HepG2 (cell line): ENCODE measurements at regions not wholly inside any gene's neighbourhood (a gene's known extent, or its start where the extent isn't known, plus 50 kb on each side); places are given as distances from the start of the nearest gene placed in this dataset.

ENCODE experiments used
- ATAC-seq: fragments of 200-7000 bp; cut with Tn5 transposase; 3 replicates; pipeline ENCODE4 v1.9.1; 2020; ENCODE audit warnings: mild to moderate bottlenecking, moderate library complexity
- BruUV-seq: library from RNA; stranded (reverse); fragments of 400-500 nt; replicated peaks from 2 replicates; lab custom pipeline; 2021; lab: Mats Ljungman, UMichigan
- CTCF ChIA-PET: fragments of 300-600 bp; formaldehyde crosslinking; extraction: SDS; loops from one replicate; lab custom pipeline; 2021; ENCODE audit warnings: low total read pairs, inconsistent platforms, low intra/inter-chr PET ratio; lab: Yijun Ruan, JAX
- POLR2A ChIA-PET: fragments of 350-600 bp; sonication (Branson Sonifier 250); formaldehyde crosslinking; loops from one replicate; lab custom pipeline; 2020; ENCODE audit warnings: antibody characterized with exemption, inconsistent platforms; lab: Yijun Ruan, JAX
- DNase-seq: peaks from one replicate; pipeline ENCODE4 v3.0.0-alpha.2; 2015; ENCODE audit warnings: low spot score
- FAIRE-seq: peaks from 3 replicates; lab custom pipeline; 2011; peaks lifted over from hg19 to GRCh38; lab: Jason Lieb, UNC
- H2AFZ ChIP-seq: one replicate; pipeline ENCODE4 v1.6.1; 2011; ENCODE audit warnings: low read length, inconsistent platforms
- H3K27ac ChIP-seq: fragments of 300-600 bp; 3 replicates; pipeline ENCODE4 v1.8.0; 2011; ENCODE audit warnings: mixed run types, mild to moderate bottlenecking, mixed read lengths, low read length, inconsistent platforms; ENCODE audit not compliant: insufficient read depth; ENCODE audit errors: extremely low read length
- H3K27me3 ChIP-seq, 2 experiments: fragments of 200-600 bp in 1 of 2; 2 replicates in 1 of 2; 3 replicates in 1 of 2; pipeline versions ENCODE4 v1.6.0 to v1.8.0; 2011; ENCODE audit warnings: low read length in 2 of 2, mild to moderate bottlenecking in 2 of 2, moderate library complexity in 2 of 2, inconsistent platforms in 1 of 2; ENCODE audit not compliant: insufficient read depth in 2 of 2, control insufficient read depth in 1 of 2
- H3K36me3 ChIP-seq, 2 experiments: fragments of 200-600 bp in 1 of 2; replicated peaks in 1 of 2; 2 replicates in 1 of 2; 3 replicates in 1 of 2; pipeline versions ENCODE4 v1.5.1 to v1.8.0; 2011; ENCODE audit warnings: low read length in 2 of 2, inconsistent platforms in 1 of 2; ENCODE audit not compliant: insufficient read depth in 2 of 2, control insufficient read depth in 1 of 2
- H3K4me1 ChIP-seq: 2 replicates; pipeline ENCODE4 v1.5.1; 2012; ENCODE audit warnings: low read length, inconsistent platforms; ENCODE audit not compliant: insufficient read depth
- H3K4me2 ChIP-seq: 2 replicates; pipeline ENCODE4 v1.6.0; 2011; ENCODE audit warnings: low read depth, low read length, inconsistent platforms
- H3K4me3 ChIP-seq, 3 experiments: fragments of 200-600 bp in 1 of 3; sonication (generic), shearing (Covaris generic) in 1 of 3; replicated peaks in 1 of 3; 2 replicates each; pipeline ENCODE4 v1.5.1; 2011 to 2016; ENCODE audit warnings: low read length in 3 of 3, inconsistent platforms in 2 of 3, low read depth in 2 of 3, mild to moderate bottlenecking in 2 of 3, control low read depth in 1 of 3, mixed read lengths in 1 of 3; ENCODE audit not compliant: insufficient read depth in 1 of 3
- H3K79me2 ChIP-seq: one replicate; pipeline ENCODE4 v1.6.1; 2011; ENCODE audit warnings: low read length, inconsistent platforms; ENCODE audit not compliant: insufficient read depth
- H3K9ac ChIP-seq: 2 replicates; pipeline ENCODE4 v1.6.0; 2011; ENCODE audit warnings: mild to moderate bottlenecking, low read depth, low read length, inconsistent platforms; ENCODE audit not compliant: insufficient read depth
- H3K9me3 ChIP-seq: 2 replicates; pipeline ENCODE4 v1.5.1; 2012; ENCODE audit warnings: mild to moderate bottlenecking, low read length
- H4K20me1 ChIP-seq: 2 replicates; pipeline ENCODE4 v1.6.0; 2011; ENCODE audit warnings: inconsistent platforms, mild to moderate bottlenecking, low read length, moderate library complexity; ENCODE audit not compliant: insufficient read depth
- CTCF ChIP-seq: sonication (generic); formaldehyde crosslinking; IDR thresholded peaks from 2 replicates; pipeline ENCODE4 v1.5.0; 2020; ENCODE audit warnings: mild to moderate bottlenecking, missing genetic modification reagents, moderate library complexity
- JUND ChIP-seq: sonication (generic); formaldehyde crosslinking; IDR thresholded peaks from 2 replicates; pipeline ENCODE4 v1.8.0; 2022; ENCODE audit warnings: mild to moderate bottlenecking, missing genetic modification reagents
- KAT2B ChIP-seq: fragments of 150-350 bp; IDR thresholded peaks from 2 replicates; pipeline ENCODE4 v1.6.1; 2014; ENCODE audit warnings: low read depth, low read length, borderline replicate concordance
- MAZ ChIP-seq, 2 experiments: sonication (generic) in 1 of 2; formaldehyde crosslinking in 1 of 2; IDR thresholded peaks; 2 replicates each; pipeline versions ENCODE4 v1.5.0 to v1.6.1; 2012 to 2020; ENCODE audit warnings: low read depth in 2 of 2, mild to moderate bottlenecking in 2 of 2, borderline replicate concordance in 1 of 2, improper control_type of control experiment in 1 of 2, low read length in 1 of 2, missing genetic modification reagents in 1 of 2, moderate library complexity in 1 of 2
- MTF2 ChIP-seq: sonication (generic); formaldehyde crosslinking; IDR thresholded peaks from 2 replicates; pipeline ENCODE4 v1.5.0; 2020; ENCODE audit warnings: missing genetic modification reagents, borderline replicate concordance
- NR3C1 ChIP-seq: sonication (generic); formaldehyde crosslinking; IDR thresholded peaks from 2 replicates; pipeline ENCODE4 v1.4.0; 2020; ENCODE audit warnings: missing genetic modification reagents
- PHB2 ChIP-seq: fragments of 450-650 bp; IDR thresholded peaks from 2 replicates; pipeline ENCODE4 v1.6.1; 2018; ENCODE audit not compliant: partially characterized antibody
- RAD21 ChIP-seq: fragments of 450-650 bp; formaldehyde crosslinking; IDR thresholded peaks from 2 replicates; pipeline ENCODE4 v1.5.0; 2020; ENCODE audit warnings: mild to moderate bottlenecking
- SNAPC2 ChIP-seq: sonication (generic); formaldehyde crosslinking; IDR thresholded peaks from 2 replicates; pipeline ENCODE4 v1.8.1; 2022; ENCODE audit warnings: mild to moderate bottlenecking, missing genetic modification reagents
- SP140L ChIP-seq: sonication (generic); formaldehyde crosslinking; IDR thresholded peaks from 2 replicates; pipeline ENCODE4 v1.4.0; 2020; ENCODE audit warnings: missing genetic modification reagents, borderline replicate concordance
- XRCC5 ChIP-seq: fragments of 200-400 bp; formaldehyde crosslinking; optimal IDR thresholded peaks from 2 replicates; pipeline ENCODE3; 2017; ENCODE audit warnings: mild to moderate bottlenecking, low read length
- ZMYM4 ChIP-seq: sonication (generic); formaldehyde crosslinking; IDR thresholded peaks from 2 replicates; pipeline ENCODE4 v1.8.1; 2023; ENCODE audit warnings: mild to moderate bottlenecking, missing genetic modification reagents
- ZNF101 ChIP-seq: sonication (generic); formaldehyde crosslinking; IDR thresholded peaks from 2 replicates; pipeline ENCODE4 v1.4.0; 2020; ENCODE audit warnings: mild to moderate bottlenecking, low read depth, missing genetic modification reagents, borderline replicate concordance
- ZNF180 ChIP-seq: sonication (generic); formaldehyde crosslinking; IDR thresholded peaks from 2 replicates; pipeline ENCODE4 v1.4.0; 2020; ENCODE audit warnings: low read depth, missing genetic modification reagents, borderline replicate concordance
- ZNF503 ChIP-seq: sonication (generic); formaldehyde crosslinking; IDR thresholded peaks from 2 replicates; pipeline ENCODE4 v1.4.0; 2020; ENCODE audit warnings: missing genetic modification reagents
- ZNF616 ChIP-seq: sonication (generic); formaldehyde crosslinking; IDR thresholded peaks from 2 replicates; pipeline ENCODE4 v1.5.0; 2020; ENCODE audit warnings: low read depth, mild to moderate bottlenecking, missing genetic modification reagents
- ZSCAN22 ChIP-seq: sonication (generic); formaldehyde crosslinking; IDR thresholded peaks from 2 replicates; pipeline ENCODE4 v1.4.0; 2020; ENCODE audit warnings: mild to moderate bottlenecking, missing genetic modification reagents
- whole genome bisulfite sequencing: methylation state at CpG from one replicate; pipeline ENCODE4 v1.1.6; 2017; ENCODE audit warnings: low lambda C conversion rate; 5-methylcytosine and 5-hydroxymethylcytosine counted together
- in situ Hi-C: cut with HindIII; loops from 2 replicates; pipeline ENCODE4 v1.10.0; 2017; ENCODE audit warnings: low pct_unique_long_range_greater_than_20kb; ENCODE audit not compliant: extremely low pct_ligation_motif_present
- intact Hi-C: fragments of 100-400 bp; cut with micrococcal nuclease; formaldehyde crosslinking; loops from one replicate; pipeline ENCODE4 v1.10.0; 2022; ENCODE audit not compliant: unreplicated experiment
- TF ChIP-seq, protein P1 (sequence below): IDR thresholded peaks from 2 replicates; pipeline ENCODE4 v1.6.1; 2016

DNA sequence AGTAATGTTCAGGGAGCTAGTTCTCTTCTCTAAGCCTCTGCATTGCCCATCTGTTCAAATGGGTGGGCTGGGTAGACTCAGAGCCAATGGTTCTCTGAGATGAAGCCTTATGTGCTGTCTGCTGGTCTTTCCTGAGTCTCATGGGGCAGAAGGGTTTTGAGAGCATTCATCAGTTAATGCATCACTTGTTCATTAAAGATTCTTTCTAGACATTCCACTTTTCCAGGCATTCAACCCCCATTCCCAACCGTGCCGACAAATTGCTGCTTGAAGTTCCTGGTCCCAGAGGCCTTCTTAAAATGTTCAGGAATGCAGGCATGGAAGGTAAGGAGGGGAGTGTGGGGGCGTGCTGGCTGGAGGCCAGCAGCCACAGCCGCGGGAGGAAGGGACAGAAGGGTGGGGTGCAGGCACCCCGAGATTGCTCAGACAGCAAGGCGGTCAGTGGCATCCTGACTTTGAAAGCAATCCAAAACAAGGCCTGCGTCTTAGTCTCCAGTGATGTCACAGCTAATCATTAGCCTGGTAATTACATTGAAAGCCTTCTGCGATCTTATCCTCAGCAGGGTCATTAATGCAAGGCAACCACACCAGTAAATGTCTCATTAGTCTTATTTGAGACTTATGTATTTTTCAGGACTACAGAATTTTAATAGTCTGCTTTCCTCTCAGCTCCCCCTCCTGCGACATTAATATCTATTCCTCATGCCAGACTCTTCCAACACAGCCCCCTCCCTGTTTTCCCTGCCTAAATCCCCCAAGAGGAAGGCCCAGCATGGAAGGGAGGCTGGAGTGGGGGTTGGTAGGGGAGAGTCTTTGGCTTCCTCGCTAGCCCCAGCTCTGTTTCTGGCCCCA, 328.8 kb downstream of the MIAT start:
- no peaks in the 10 kb centered on the region for H3K9me3 ChIP-seq
- FAIRE-seq: no peak
- CTCF ChIA-PET: no interaction called here

DNA sequence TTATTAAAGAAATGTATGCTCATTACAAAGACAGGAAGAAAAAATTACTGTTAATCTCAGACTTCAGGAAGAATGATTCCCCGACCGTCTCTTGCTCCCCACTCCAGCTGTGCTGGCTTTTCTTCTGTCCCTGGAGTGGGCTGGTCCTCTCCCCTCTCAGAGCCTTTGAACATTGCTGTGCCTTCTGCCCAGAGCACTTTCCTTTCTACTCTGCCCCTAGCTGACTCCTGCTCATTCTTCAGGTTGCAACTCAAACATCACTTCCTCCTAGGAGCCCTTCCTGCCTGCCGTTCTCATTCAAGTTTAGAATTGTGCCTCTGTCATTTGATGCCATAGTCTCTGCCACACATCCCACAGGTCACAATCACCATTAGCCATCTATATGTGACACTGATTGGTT, 329.5 kb downstream of the MIAT start:
- no peak overlapping the region for H3K9ac ChIP-seq
- no peaks in the 10 kb centered on the region for H3K9me3 ChIP-seq
- no peak overlapping the region for H2AFZ ChIP-seq
- DNase-seq: no peak
- no peak for FAIRE-seq
- no peaks in the 10 kb centered on the region for H4K20me1 ChIP-seq
- H3K4me3 ChIP-seq: no peak overlapping the region
- ATAC-seq: no peak
- H3K36me3 ChIP-seq: no peaks in the 10 kb centered on the region
- 3% methylated on average over 3 of the region's 3 CpGs for WGBS
- no peaks in the 10 kb centered on the region for H3K79me2 ChIP-seq
- H3K4me2 ChIP-seq: no peak overlapping the region
- intact Hi-C loops: no loop called here
- in situ Hi-C loops: no loop called here
- peaks cover 0 to 6% of the 10 kb centered on the region in 2 experiments; a peak in 2 of 5 replicates for H3K27me3 ChIP-seq
- no peak overlapping the region for H3K27ac ChIP-seq
- no peaks in the 10 kb centered on the region for H3K4me1 ChIP-seq
- ChIA-PET CTCF (no interaction called here), POLR2A (no interaction called here)
- no TSS peak for BruUV-seq
- TF ChIP-seq JUND (CRISPR knock-in tag): no peak
- TF ChIP-seq CTCF (CRISPR knock-in tag): no peak
- no peak for TF ChIP-seq RAD21 (CRISPR knock-in tag)
- TF ChIP-seq SNAPC2 (CRISPR knock-in tag): no peak
- no peak for TF ChIP-seq ZNF180 (CRISPR knock-in tag)
- TF ChIP-seq, protein P1, sequence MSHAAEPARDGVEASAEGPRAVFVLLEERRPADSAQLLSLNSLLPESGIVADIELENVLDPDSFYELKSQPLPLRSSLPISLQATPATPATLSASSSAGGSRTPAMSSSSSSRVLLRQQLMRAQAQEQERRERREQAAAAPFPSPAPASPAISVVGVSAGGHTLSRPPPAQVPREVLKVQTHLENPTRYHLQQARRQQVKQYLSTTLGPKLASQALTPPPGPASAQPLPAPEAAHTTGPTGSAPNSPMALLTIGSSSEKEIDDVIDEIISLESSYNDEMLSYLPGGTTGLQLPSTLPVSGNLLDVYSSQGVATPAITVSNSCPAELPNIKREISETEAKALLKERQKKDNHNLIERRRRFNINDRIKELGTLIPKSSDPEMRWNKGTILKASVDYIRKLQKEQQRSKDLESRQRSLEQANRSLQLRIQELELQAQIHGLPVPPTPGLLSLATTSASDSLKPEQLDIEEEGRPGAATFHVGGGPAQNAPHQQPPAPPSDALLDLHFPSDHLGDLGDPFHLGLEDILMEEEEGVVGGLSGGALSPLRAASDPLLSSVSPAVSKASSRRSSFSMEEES (CRISPR knock-in tag): no peak
- TF ChIP-seq ZNF616 (CRISPR knock-in tag): no peak
- no peak for TF ChIP-seq XRCC5
- no peak for TF ChIP-seq ZNF503
- no peak for TF ChIP-seq SP140L (CRISPR knock-in tag)

More for the DNA sequence above, 328.8 kb downstream of the MIAT start:
- DNase-seq (no peak), ATAC-seq (no peak)
- no peaks in the 10 kb centered on the region for H4K20me1 ChIP-seq
- no peak overlapping the region for H2AFZ ChIP-seq
- POLR2A ChIA-PET: no interaction called here
- no peaks in the 10 kb centered on the region for H3K79me2 ChIP-seq
- no peaks in the 10 kb centered on the region for H3K4me1 ChIP-seq
- no peaks in the 10 kb centered on the region for H3K36me3 ChIP-seq
- TF ChIP-seq ZNF101 (CRISPR knock-in tag) (no peak), ZSCAN22 (CRISPR knock-in tag) (no peak), ZMYM4 (CRISPR knock-in tag) (no peak), MAZ (IDR thresholded peaks at IDR 0.05; ENCODE audit: borderline replicate concordance, low read depth, low read length) (no peak), MAZ (CRISPR knock-in tag; IDR thresholded peaks at IDR 0.05; ENCODE audit: low read depth) (no peak), KAT2B (no peak), PHB2 (no peak), MTF2 (CRISPR knock-in tag) (no peak), NR3C1 (no peak)
- WGBS: 0% methylated on average over 9 of the region's 11 CpGs
- no peak overlapping the region for H3K27ac ChIP-seq
- BruUV-seq: no TSS peak
- in situ Hi-C loops: no loop called here
- no peak overlapping the region for H3K9ac ChIP-seq
- intact Hi-C loops: no loop called here
- H3K4me3 ChIP-seq: no peak overlapping the region
- H3K27me3 ChIP-seq: peaks cover 0 to 6% of the 10 kb centered on the region in 2 experiments; a peak in 2 of 5 replicates
- H3K4me2 ChIP-seq: no peak overlapping the region
